Muscle layer of duodenum (tissue), 2 donors: ENCODE measurements at regions not wholly inside any gene's neighbourhood (a gene's known extent, or its start where the extent isn't known, plus 50 kb on each side); places are given as distances from the start of the nearest gene placed in this dataset.

Source experiments
- H3K27ac ChIP-seq: one replicate; pipeline ENCODE4 v1.7.0; 2013; ENCODE audit warnings: mild to moderate bottlenecking, low read length
- H3K27me3 ChIP-seq: one replicate; pipeline ENCODE4 v1.7.0; 2013; ENCODE audit warnings: low read depth, mild to moderate bottlenecking, control low read depth, low read length
- H3K36me3 ChIP-seq, 2 donors: one replicate each; pipeline ENCODE4 v1.7.0; 2013; ENCODE audit warnings: low read length in 2 of 2, control low read depth in 1 of 2, mild to moderate bottlenecking in 1 of 2; ENCODE audit not compliant: insufficient read depth in 2 of 2, control insufficient read depth in 1 of 2
- H3K4me1 ChIP-seq, 2 donors: one replicate each; pipeline ENCODE4 v1.7.0; 2013; ENCODE audit warnings: low read length in 2 of 2, mild to moderate bottlenecking in 2 of 2, control low read depth in 1 of 2, moderate library complexity in 1 of 2; ENCODE audit not compliant: insufficient read depth in 2 of 2, control insufficient read depth in 1 of 2
- H3K4me3 ChIP-seq, 2 donors: one replicate each; pipeline ENCODE4 v1.7.0; 2013; ENCODE audit warnings: low read length in 2 of 2, low read depth in 1 of 2, mild to moderate bottlenecking in 1 of 2
- H3K9me3 ChIP-seq, 2 donors: one replicate each; pipeline ENCODE4 v1.7.0; 2013; ENCODE audit warnings: low read length in 2 of 2, control low read depth in 1 of 2, mild to moderate bottlenecking in 1 of 2; ENCODE audit not compliant: control insufficient read depth in 1 of 2
- donor health status: healthy.

GRCh38 chr17:72539981-72540897 is 419.4 kb downstream of the SOX9 start:
- H3K9me3 ChIP-seq: no peaks in the 10 kb centered on the region
- H3K4me1 ChIP-seq: peaks cover 6 to 7% of the 10 kb centered on the region in 2 donors
- no peak overlapping the region for H3K27ac ChIP-seq
- H3K36me3 ChIP-seq: no peaks in the 10 kb centered on the region
- H3K4me3 ChIP-seq: peak overlapping the region in 1 of 2 donors; percentile 27
- H3K27me3 ChIP-seq: no peaks in the 10 kb centered on the region

GRCh38 chr17:72542317-72542716 is 421.5 kb downstream of the SOX9 start:
- H3K4me3 ChIP-seq: no peak overlapping the region
- H3K4me1 ChIP-seq: peaks cover 6 to 7% of the 10 kb centered on the region in 2 donors
- no peaks in the 10 kb centered on the region for H3K27me3 ChIP-seq
- H3K36me3 ChIP-seq: no peaks in the 10 kb centered on the region
- H3K9me3 ChIP-seq: no peaks in the 10 kb centered on the region
- H3K27ac ChIP-seq: no peak overlapping the region

- Histone ChIP-seq H3K27me3 (no peaks in the 10 kb centered on the region), H3K9me3 (no peaks in the 10 kb centered on the region), H3K36me3 (no peaks in the 10 kb centered on the region), H3K4me3 (no peak overlapping the region), H3K4me1 (no peaks in the 10 kb centered on the region), H3K27ac (no peak overlapping the region)
Measured at GRCh38 chr17:72545766-72546165, 424.9 kb downstream of the SOX9 start.

GRCh38 chr17:72553051-72553755 is 432.4 kb downstream of the SOX9 start:
- H3K4me3 ChIP-seq: no peak overlapping the region
- no peaks in the 10 kb centered on the region for H3K27me3 ChIP-seq
- H3K36me3 ChIP-seq: no peaks in the 10 kb centered on the region
- H3K27ac ChIP-seq: no peak overlapping the region
- no peaks in the 10 kb centered on the region for H3K4me1 ChIP-seq
- no peaks in the 10 kb centered on the region for H3K9me3 ChIP-seq

GRCh38 chr17:72554508-72554907 is 433.7 kb downstream of the SOX9 start:
- Histone ChIP-seq H3K4me1 (no peaks in the 10 kb centered on the region), H3K36me3 (no peaks in the 10 kb centered on the region), H3K27me3 (no peaks in the 10 kb centered on the region), H3K4me3 (no peak overlapping the region), H3K27ac (no peak overlapping the region), H3K9me3 (no peaks in the 10 kb centered on the region)

GRCh38 chr17:72555052-72555451 is 434.2 kb downstream of the SOX9 start:
- Histone ChIP-seq H3K36me3 (no peaks in the 10 kb centered on the region), H3K4me1 (no peaks in the 10 kb centered on the region), H3K4me3 (no peak overlapping the region), H3K27me3 (no peaks in the 10 kb centered on the region), H3K9me3 (no peaks in the 10 kb centered on the region), H3K27ac (no peak overlapping the region)

GRCh38 chr17:72556944-72557826 is 436.4 kb downstream of the SOX9 start:
- Histone ChIP-seq H3K9me3 (no peaks in the 10 kb centered on the region), H3K4me1 (no peaks in the 10 kb centered on the region), H3K4me3 (no peak overlapping the region), H3K36me3 (no peaks in the 10 kb centered on the region), H3K27ac (no peak overlapping the region), H3K27me3 (no peaks in the 10 kb centered on the region)

GRCh38 chr17:72558971-72559476 is 438.2 kb downstream of the SOX9 start:
- Histone ChIP-seq H3K4me1 (no peaks in the 10 kb centered on the region), H3K27me3 (no peaks in the 10 kb centered on the region), H3K4me3 (no peak overlapping the region), H3K27ac (no peak overlapping the region), H3K9me3 (no peaks in the 10 kb centered on the region), H3K36me3 (no peaks in the 10 kb centered on the region)

GRCh38 chr17:72560303-72561247 is 439.8 kb downstream of the SOX9 start:
- Histone ChIP-seq H3K27ac (no peak overlapping the region), H3K4me1 (no peaks in the 10 kb centered on the region), H3K36me3 (no peaks in the 10 kb centered on the region), H3K9me3 (no peaks in the 10 kb centered on the region), H3K4me3 (no peak overlapping the region), H3K27me3 (no peaks in the 10 kb centered on the region)

GRCh38 chr17:72561266-72561665 is 440.4 kb downstream of the SOX9 start:
- Histone ChIP-seq H3K4me3 (no peak overlapping the region), H3K9me3 (no peaks in the 10 kb centered on the region), H3K27me3 (no peaks in the 10 kb centered on the region), H3K36me3 (no peaks in the 10 kb centered on the region), H3K27ac (no peak overlapping the region), H3K4me1 (no peaks in the 10 kb centered on the region)
